ENCODE measurements at regions not wholly inside any gene's neighbourhood (a gene's known extent, or its start where the extent isn't known, plus 50 kb on each side); places are given as distances from the start of the nearest gene placed in this dataset.

GRCh38 chr14:104353221-104353920 lies 215.0 kb downstream of the KIF26A start:
- Mint-ChIP-seq H3K36me3 (ENCODE audit: low read depth) (no peaks in the 10 kb centered on the region), H3K27ac (ENCODE audit: unreplicated experiment) (no peak overlapping the region)

GRCh38 chr14:104353921-104354701 lies 215.7 kb downstream of the KIF26A start:
- Mint-ChIP-seq H3K27me3 (ENCODE audit: low read depth) (peaks cover 11% of the 10 kb centered on the region), H3K27ac (ENCODE audit: unreplicated experiment) (no peak overlapping the region), H3K4me3 (ENCODE audit: unreplicated experiment) (no peak overlapping the region), H3K9me3 (ENCODE audit: low read depth) (no peaks in the 10 kb centered on the region), H3K4me1 (ENCODE audit: low read depth) (no peaks in the 10 kb centered on the region), H3K36me3 (ENCODE audit: low read depth) (no peaks in the 10 kb centered on the region)
- TF ChIP-seq CTCF (IDR thresholded peaks at IDR 0.05) = no peak
- peak; percentile 87 for DNase-seq (ENCODE audit: low spot score)

More at GRCh38 chr14:104353221-104353920, 215.0 kb downstream of the KIF26A start:
- Mint-ChIP-seq H3K27me3 (ENCODE audit: low read depth) (peaks cover 11% of the 10 kb centered on the region), H3K9me3 (ENCODE audit: low read depth) (peaks cover 1% of the 10 kb centered on the region), H3K4me3 (ENCODE audit: unreplicated experiment) (no peak overlapping the region), H3K4me1 (ENCODE audit: low read depth) (no peaks in the 10 kb centered on the region)
- DNase-seq (ENCODE audit: low spot score) = peak; percentile 74
- no peak for TF ChIP-seq CTCF (IDR thresholded peaks at IDR 0.05)

GRCh38 chr14:104355101-104356019 lies 217.0 kb downstream of the KIF26A start:
- H3K36me3 Mint-ChIP-seq (ENCODE audit: low read depth) = no peaks in the 10 kb centered on the region
- no peak overlapping the region for H3K27ac Mint-ChIP-seq (ENCODE audit: unreplicated experiment)
- no peak for DNase-seq (ENCODE audit: low spot score)
- H3K27me3 Mint-ChIP-seq (ENCODE audit: low read depth) = peaks cover 11% of the 10 kb centered on the region
- no peak overlapping the region for H3K4me3 Mint-ChIP-seq (ENCODE audit: unreplicated experiment)
- no peaks in the 10 kb centered on the region for H3K9me3 Mint-ChIP-seq (ENCODE audit: low read depth)
- no peaks in the 10 kb centered on the region for H3K4me1 Mint-ChIP-seq (ENCODE audit: low read depth)
- no peak for TF ChIP-seq CTCF (IDR thresholded peaks at IDR 0.05)

GRCh38 chr14:104356020-104356737 lies 217.8 kb downstream of the KIF26A start:
- peak; percentile 75 for DNase-seq (ENCODE audit: low spot score)
- Mint-ChIP-seq H3K36me3 (ENCODE audit: low read depth) (no peaks in the 10 kb centered on the region), H3K9me3 (ENCODE audit: low read depth) (no peaks in the 10 kb centered on the region), H3K4me1 (ENCODE audit: low read depth) (no peaks in the 10 kb centered on the region), H3K4me3 (ENCODE audit: unreplicated experiment) (no peak overlapping the region), H3K27ac (ENCODE audit: unreplicated experiment) (no peak overlapping the region), H3K27me3 (ENCODE audit: low read depth) (peaks cover 8% of the 10 kb centered on the region)
- no peak for TF ChIP-seq CTCF (IDR thresholded peaks at IDR 0.05)

Data from chondrocyte (in vitro differentiated cells).